ENCODE measurements at regions not wholly inside any gene's neighbourhood (a gene's known extent, or its start where the extent isn't known, plus 50 kb on each side); places are given as distances from the start of the nearest gene placed in this dataset.

DNA sequence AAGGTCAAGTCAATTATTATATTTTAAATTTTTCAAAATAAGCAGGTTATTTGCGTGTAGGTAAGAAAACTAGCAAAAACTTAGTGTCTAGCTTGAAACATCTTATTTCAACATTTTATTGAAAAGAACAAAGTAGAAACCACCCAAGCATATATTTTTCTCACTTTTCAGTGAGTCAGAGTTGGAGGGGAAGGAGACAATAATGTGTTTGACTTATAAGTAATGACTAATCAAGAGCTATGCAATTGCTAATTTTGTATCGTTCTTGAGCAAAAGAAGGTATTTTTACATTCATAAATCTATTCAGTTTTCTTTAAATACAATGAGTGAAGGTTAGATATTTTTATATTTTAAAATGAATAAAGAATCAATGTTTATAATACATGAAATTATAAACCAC is 54.4 kb upstream of the P2RY1 start:
- DNase-seq, result no peak

DNA sequence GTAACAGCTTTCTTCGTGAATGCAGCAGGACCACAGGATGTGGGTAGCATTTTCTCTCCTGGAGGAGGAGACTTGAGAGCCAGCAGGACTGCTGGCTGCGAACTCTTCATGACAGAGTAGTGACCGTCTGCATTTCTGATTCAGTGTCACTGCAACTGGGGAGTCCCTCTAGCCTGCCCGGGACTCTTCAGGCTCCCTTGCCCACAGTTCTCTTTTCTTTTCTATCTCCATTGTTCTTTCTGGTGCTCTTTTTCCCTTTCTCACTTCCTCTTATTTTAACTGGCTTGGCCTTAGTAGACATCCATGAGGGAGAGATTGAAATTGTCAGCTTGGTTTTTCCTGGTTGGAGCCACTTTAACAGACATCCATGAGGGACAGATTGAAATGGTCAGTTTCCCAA is 49.9 kb upstream of the P2RY1 start:
- DNase-seq, result no peak
